ENCODE measurements at regions not wholly inside any gene's neighbourhood (a gene's known extent, or its start where the extent isn't known, plus 50 kb on each side); places are given as distances from the start of the nearest gene placed in this dataset.

GRCh38 chr1:29397256-29397590, 160.9 kb downstream of the PTPRU start:
- no peak for TF ChIP-seq TAF1 (IDR thresholded peaks at IDR 0.05; ENCODE audit: borderline replicate concordance, low read depth, low read length)
- no peak for TF ChIP-seq POLR2AphosphoS5 (IDR thresholded peaks at IDR 0.05; ENCODE audit: low read depth, low read length)
- no peak for TF ChIP-seq POLR2A (IDR thresholded peaks at IDR 0.05; ENCODE audit: low read depth, low read length)
- FAIRE-seq (no peak), DNase-seq (ENCODE audit: insufficient read length) (no peak)

- TF ChIP-seq POLR2A (IDR thresholded peaks at IDR 0.05; ENCODE audit: low read depth, low read length) (no peak), TAF1 (IDR thresholded peaks at IDR 0.05; ENCODE audit: borderline replicate concordance, low read depth, low read length) (no peak), POLR2AphosphoS5 (IDR thresholded peaks at IDR 0.05; ENCODE audit: low read depth, low read length) (no peak)
- DNase-seq (ENCODE audit: insufficient read length), result no peak
- FAIRE-seq, result no peak
Observed at GRCh38 chr1:29396438-29397255, 160.3 kb downstream of the PTPRU start.

- no peak for FAIRE-seq
- DNase-seq (ENCODE audit: insufficient read length), result no peak
- TF ChIP-seq POLR2A (IDR thresholded peaks at IDR 0.05; ENCODE audit: low read depth, low read length) (no peak), POLR2AphosphoS5 (IDR thresholded peaks at IDR 0.05; ENCODE audit: low read depth, low read length) (no peak)
Observed at GRCh38 chr1:29395736-29396437, 159.6 kb downstream of the PTPRU start.

- DNase-seq (ENCODE audit: insufficient read length), result no peak
- FAIRE-seq, result no peak
- no peak for TF ChIP-seq POLR2AphosphoS5 (IDR thresholded peaks at IDR 0.05; ENCODE audit: low read depth, low read length)
- TF ChIP-seq TAF1 (IDR thresholded peaks at IDR 0.05; ENCODE audit: borderline replicate concordance, low read depth, low read length), result no peak
- no peak for TF ChIP-seq POLR2A (IDR thresholded peaks at IDR 0.05; ENCODE audit: low read depth, low read length)
Observed at GRCh38 chr1:29394521-29395225, 158.4 kb downstream of the PTPRU start.

- TF ChIP-seq POLR2A (IDR thresholded peaks at IDR 0.05; ENCODE audit: low read depth, low read length) (no peak), TAF1 (IDR thresholded peaks at IDR 0.05; ENCODE audit: borderline replicate concordance, low read depth, low read length) (no peak)
- FAIRE-seq (no peak), DNase-seq (ENCODE audit: insufficient read length) (no peak)
Observed at GRCh38 chr1:29393451-29393826, 157.1 kb downstream of the PTPRU start.

- FAIRE-seq, result no peak
- TF ChIP-seq TAF1 (IDR thresholded peaks at IDR 0.05; ENCODE audit: borderline replicate concordance, low read depth, low read length) (no peak), POLR2A (IDR thresholded peaks at IDR 0.05; ENCODE audit: low read depth, low read length) (no peak), POLR2AphosphoS5 (IDR thresholded peaks at IDR 0.05; ENCODE audit: low read depth, low read length) (no peak)
- DNase-seq (ENCODE audit: insufficient read length), result no peak
Observed at GRCh38 chr1:29392486-29393450, 156.4 kb downstream of the PTPRU start.

- FAIRE-seq (no peak), DNase-seq (ENCODE audit: insufficient read length) (no peak)
- TF ChIP-seq POLR2A (IDR thresholded peaks at IDR 0.05; ENCODE audit: low read depth, low read length) (no peak), POLR2AphosphoS5 (IDR thresholded peaks at IDR 0.05; ENCODE audit: low read depth, low read length) (no peak), TAF1 (IDR thresholded peaks at IDR 0.05; ENCODE audit: borderline replicate concordance, low read depth, low read length) (no peak)
Observed at GRCh38 chr1:29392036-29392435, 155.7 kb downstream of the PTPRU start.

GRCh38 chr1:29391362-29391880, 155.1 kb downstream of the PTPRU start:
- FAIRE-seq (no peak), DNase-seq (ENCODE audit: insufficient read length) (no peak)
- TF ChIP-seq TAF1 (IDR thresholded peaks at IDR 0.05; ENCODE audit: borderline replicate concordance, low read depth, low read length) (no peak), POLR2AphosphoS5 (IDR thresholded peaks at IDR 0.05; ENCODE audit: low read depth, low read length) (no peak), POLR2A (IDR thresholded peaks at IDR 0.05; ENCODE audit: low read depth, low read length) (no peak)

GRCh38 chr1:29390491-29391361, 154.4 kb downstream of the PTPRU start:
- TF ChIP-seq POLR2AphosphoS5 (IDR thresholded peaks at IDR 0.05; ENCODE audit: low read depth, low read length) (no peak), POLR2A (IDR thresholded peaks at IDR 0.05; ENCODE audit: low read depth, low read length) (no peak), TAF1 (IDR thresholded peaks at IDR 0.05; ENCODE audit: borderline replicate concordance, low read depth, low read length) (no peak)
- DNase-seq (ENCODE audit: insufficient read length) (no peak), FAIRE-seq (no peak)

GRCh38 chr1:29390075-29390474, 153.8 kb downstream of the PTPRU start:
- FAIRE-seq (no peak), DNase-seq (ENCODE audit: insufficient read length) (no peak)
- TF ChIP-seq POLR2AphosphoS5 (IDR thresholded peaks at IDR 0.05; ENCODE audit: low read depth, low read length), result no peak
- TF ChIP-seq TAF1 (IDR thresholded peaks at IDR 0.05; ENCODE audit: borderline replicate concordance, low read depth, low read length), result no peak
- TF ChIP-seq POLR2A (IDR thresholded peaks at IDR 0.05; ENCODE audit: low read depth, low read length), result no peak
